GM23338 (cell line): ENCODE measurements at regions not wholly inside any gene's neighbourhood (a gene's known extent, or its start where the extent isn't known, plus 50 kb on each side); places are given as distances from the start of the nearest gene placed in this dataset.

Experiments used
- CREB1 ChIP-seq: fragments of 250-450 bp; sonication (Bioruptor Pico); IDR thresholded peaks from 2 replicates; pipeline ENCODE4 v1.5.0; 2020; ENCODE audit warnings: low read depth, mild to moderate bottlenecking, moderate library complexity
- CTCF ChIP-seq, 2 experiments: fragments of 200-600 bp in 1 of 2; sonication (generic) in 1 of 2; conservative IDR thresholded peaks; 2 replicates each; pipeline versions ENCODE4 v1.5.1 to v1.6.1; 2016 to 2017; ENCODE audit warnings: antibody characterized with exemption in 2 of 2, low read depth in 2 of 2, mild to moderate bottlenecking in 2 of 2, moderate library complexity in 1 of 2
- NANOG ChIP-seq: IDR thresholded peaks from 2 replicates; pipeline ENCODE4 v1.6.1; 2016; ENCODE audit warnings: antibody characterized with exemption, borderline replicate concordance
- POLR2AphosphoS5 ChIP-seq: IDR thresholded peaks from 2 replicates; pipeline ENCODE4 v1.6.1; 2016; ENCODE audit warnings: antibody characterized with exemption, low read depth
- ZNF114 ChIP-seq: fragments of 250-450 bp; sonication (Bioruptor Pico); IDR thresholded peaks from 2 replicates; pipeline ENCODE4 v1.5.0; 2020; ENCODE audit warnings: mild to moderate bottlenecking, moderate library complexity
- TF ChIP-seq, protein P1 (sequence below): IDR thresholded peaks from 2 replicates; pipeline ENCODE4 v1.6.1; 2016; ENCODE audit warnings: antibody characterized with exemption

DNA sequence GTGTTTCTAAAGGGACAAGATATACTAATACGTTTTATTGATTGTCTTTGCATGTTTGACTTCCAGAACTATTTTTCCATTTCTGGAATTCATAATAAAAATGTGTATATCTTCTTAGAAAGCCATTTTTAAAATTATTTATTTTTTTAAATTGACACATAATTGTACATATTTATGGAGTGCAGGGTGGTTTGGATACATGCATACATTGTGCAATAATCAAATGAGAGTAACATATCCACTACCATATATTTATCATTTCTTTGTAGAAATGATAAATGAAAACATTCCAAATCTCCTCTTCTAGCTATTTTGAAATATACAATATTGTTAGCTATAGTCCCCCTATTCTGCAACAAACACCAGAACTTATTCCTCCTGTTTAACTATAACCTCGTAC, 156.5 kb upstream of the ABI3BP start:
- no peak for TF ChIP-seq CTCF (conservative IDR thresholded peaks at IDR 0.05; ENCODE audit: low read depth in 2 of 2)
- no peak for TF ChIP-seq POLR2AphosphoS5
- no peak for TF ChIP-seq CREB1 (CRISPR knock-in tag)
- no peak for TF ChIP-seq NANOG
- no peak for TF ChIP-seq ZNF114 (CRISPR knock-in tag)
- TF ChIP-seq, protein P1, sequence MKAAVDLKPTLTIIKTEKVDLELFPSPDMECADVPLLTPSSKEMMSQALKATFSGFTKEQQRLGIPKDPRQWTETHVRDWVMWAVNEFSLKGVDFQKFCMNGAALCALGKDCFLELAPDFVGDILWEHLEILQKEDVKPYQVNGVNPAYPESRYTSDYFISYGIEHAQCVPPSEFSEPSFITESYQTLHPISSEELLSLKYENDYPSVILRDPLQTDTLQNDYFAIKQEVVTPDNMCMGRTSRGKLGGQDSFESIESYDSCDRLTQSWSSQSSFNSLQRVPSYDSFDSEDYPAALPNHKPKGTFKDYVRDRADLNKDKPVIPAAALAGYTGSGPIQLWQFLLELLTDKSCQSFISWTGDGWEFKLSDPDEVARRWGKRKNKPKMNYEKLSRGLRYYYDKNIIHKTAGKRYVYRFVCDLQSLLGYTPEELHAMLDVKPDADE, result no peak
